HG03103 (cell line): ENCODE measurements at regions not wholly inside any gene's neighbourhood (a gene's known extent, or its start where the extent isn't known, plus 50 kb on each side); places are given as distances from the start of the nearest gene placed in this dataset.
"Not testable (repeated sequence)": the region's sequence is repeated elsewhere in the genome, so short reads cannot be mapped to it uniquely, and the experiment has no call there.

Experiments used
- ATAC-seq: cut with Tn5 transposase; IDR thresholded peaks from one replicate; pipeline ENCODE4 v1.9.1; 2021; ENCODE audit warnings: low read depth; ENCODE audit not compliant: unreplicated experiment

- no peak for ATAC-seq
Measured at GRCh38 chr7:156056534-156056933, 244.3 kb upstream of the SHH start.

GRCh38 chr7:156055206-156055822 is 243.1 kb upstream of the SHH start:
- no peak for ATAC-seq

GRCh38 chr7:156051884-156052283 is 239.6 kb upstream of the SHH start:
- no peak for ATAC-seq

GRCh38 chr7:156050636-156051569 is 238.6 kb upstream of the SHH start:
- no peak for ATAC-seq

GRCh38 chr7:156049366-156049765 is 237.1 kb upstream of the SHH start:
- no peak for ATAC-seq

- ATAC-seq = no peak
Measured at GRCh38 chr7:156046031-156046560, 233.8 kb upstream of the SHH start.

- no peak for ATAC-seq
Measured at GRCh38 chr7:156043416-156044178, 231.3 kb upstream of the SHH start.

- ATAC-seq = no peak
Measured at GRCh38 chr7:156041398-156041797, 229.1 kb upstream of the SHH start.

GRCh38 chr7:156039971-156040677 is 227.9 kb upstream of the SHH start:
- no peak for ATAC-seq

GRCh38 chr7:156039194-156039593 is 226.9 kb upstream of the SHH start:
- ATAC-seq = no peak

- ATAC-seq = no peak
Measured at GRCh38 chr7:156038345-156038744, 226.1 kb upstream of the SHH start.

GRCh38 chr7:156036153-156036552 is 223.9 kb upstream of the SHH start:
- no peak for ATAC-seq

- not testable (repeated sequence) for ATAC-seq
Measured at GRCh38 chr7:156035387-156035786, 223.1 kb upstream of the SHH start.

- ATAC-seq = peak; percentile 77
Measured at GRCh38 chr7:156034397-156034796, 222.1 kb upstream of the SHH start.

- ATAC-seq = no peak
Measured at GRCh38 chr7:156032973-156033372, 220.7 kb upstream of the SHH start.

GRCh38 chr7:156031679-156032478 is 219.6 kb upstream of the SHH start:
- ATAC-seq = no peak

- ATAC-seq = no peak
Measured at GRCh38 chr7:156029460-156030007, 217.3 kb upstream of the SHH start.

- ATAC-seq = no peak
Measured at GRCh38 chr7:156028521-156028920, 216.3 kb upstream of the SHH start.

- ATAC-seq = no peak
Measured at GRCh38 chr7:156027821-156028220, 215.6 kb upstream of the SHH start.
